GM19468 (cell line): ENCODE measurements at regions not wholly inside any gene's neighbourhood (a gene's known extent, or its start where the extent isn't known, plus 50 kb on each side); places are given as distances from the start of the nearest gene placed in this dataset.
"Not testable (repeated sequence)": the region's sequence is repeated elsewhere in the genome, so short reads cannot be mapped to it uniquely, and the experiment has no call there.

Source experiments
- ATAC-seq: cut with Tn5 transposase; IDR thresholded peaks from one replicate; pipeline ENCODE4 v1.9.1; 2021; ENCODE audit warnings: mild to moderate bottlenecking, moderate library complexity, moderate number of reproducible peaks; ENCODE audit not compliant: unreplicated experiment; ENCODE audit errors: extremely low read depth

DNA sequence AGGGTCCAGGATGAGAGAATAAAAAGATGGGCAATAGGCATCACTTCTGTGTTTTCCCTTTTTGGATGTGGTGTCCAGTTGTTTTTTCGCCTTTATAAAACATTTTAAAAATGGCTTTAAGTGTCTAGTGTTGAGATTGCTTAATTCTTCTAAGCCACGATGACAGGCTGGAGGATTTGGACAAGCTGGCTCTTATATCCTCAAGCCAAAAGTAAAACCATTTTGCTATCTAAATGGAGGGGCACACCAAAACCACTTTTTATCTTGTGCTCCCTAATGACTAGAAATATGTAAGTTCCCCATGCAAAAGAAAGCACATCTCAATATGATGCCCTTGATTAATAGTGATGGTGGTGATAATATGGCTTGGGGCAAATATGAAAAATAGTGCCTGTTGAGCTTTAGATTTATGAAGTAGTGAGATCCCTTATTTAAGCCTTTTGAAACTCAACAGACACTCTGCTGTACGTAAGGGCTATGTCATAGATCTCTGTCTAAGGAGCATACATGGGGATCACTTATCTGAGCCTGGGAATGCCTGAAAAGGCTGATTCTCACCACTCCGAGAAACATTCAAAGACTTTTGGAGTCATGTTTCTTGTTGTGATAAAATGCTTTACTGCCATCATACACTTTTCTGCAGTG lies 185.5 kb downstream of the KCNS3 start:
- ATAC-seq, result no peak

- no peak for ATAC-seq
Observed at GRCh38 chr2:18062892-18063291, 184.4 kb downstream of the KCNS3 start.

DNA sequence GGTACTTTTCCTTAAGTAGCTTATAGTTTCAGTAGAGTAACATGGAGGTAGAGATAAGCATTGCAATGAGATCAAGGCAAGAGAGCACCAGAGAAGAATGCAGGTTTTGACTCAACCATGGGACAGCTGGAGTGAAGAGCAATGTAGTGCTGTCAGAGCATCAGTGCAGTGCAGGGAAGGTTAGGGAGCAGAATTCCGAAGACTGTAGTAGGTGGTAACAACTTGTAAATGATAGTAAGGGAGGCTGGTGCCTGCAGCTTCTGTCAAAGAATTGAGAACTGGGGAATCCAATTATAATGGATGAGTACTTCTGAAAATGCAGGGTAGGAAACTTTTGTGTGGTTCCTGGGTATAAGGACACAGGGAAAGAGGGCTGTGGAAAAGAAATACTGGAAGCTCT lies 183.2 kb downstream of the KCNS3 start:
- no peak for ATAC-seq

- ATAC-seq, result no peak
Observed at GRCh38 chr2:18057657-18058056, 179.2 kb downstream of the KCNS3 start.

DNA sequence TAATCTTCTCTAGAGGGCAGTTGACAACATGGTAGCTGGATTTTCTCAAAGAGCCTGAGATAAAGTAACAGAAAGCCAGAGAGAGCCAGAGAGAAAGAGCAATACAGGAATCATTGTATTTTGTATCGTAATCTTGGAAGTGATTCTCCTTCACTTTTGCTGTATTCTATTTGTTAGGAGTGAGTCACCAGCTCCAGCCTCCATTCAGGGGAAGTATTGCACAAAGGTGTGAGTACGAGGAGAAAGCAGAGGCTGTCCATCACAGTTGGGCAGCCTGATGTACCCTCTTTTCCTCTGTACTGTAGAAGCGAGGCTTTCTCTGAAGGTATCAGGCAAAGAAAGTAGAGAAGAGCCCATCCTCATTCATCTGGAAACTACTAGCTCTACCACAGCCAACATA lies 176.8 kb downstream of the KCNS3 start:
- ATAC-seq, result no peak

- no peak for ATAC-seq
Observed at GRCh38 chr2:18050001-18050400, 171.5 kb downstream of the KCNS3 start.

DNA sequence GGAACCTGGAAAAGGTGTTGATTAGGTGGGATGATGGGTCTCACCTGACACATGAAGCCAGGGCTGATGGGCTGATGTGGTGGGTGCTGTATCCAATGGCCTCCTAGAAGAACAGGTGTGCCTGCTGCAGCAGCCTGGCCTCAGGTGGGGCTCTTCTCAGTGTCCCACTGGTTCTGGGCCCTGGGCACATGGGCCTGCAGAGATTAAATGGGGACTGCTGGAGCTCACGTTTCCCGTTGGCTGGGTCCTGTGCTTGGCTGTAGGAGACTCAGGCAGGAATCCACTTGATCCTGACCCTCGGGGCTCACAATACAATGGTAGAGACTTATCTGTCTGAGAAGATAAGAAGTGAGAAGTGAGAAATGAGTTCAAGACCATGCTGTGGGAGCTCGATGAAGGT lies 170.9 kb downstream of the KCNS3 start:
- ATAC-seq, result no peak

DNA sequence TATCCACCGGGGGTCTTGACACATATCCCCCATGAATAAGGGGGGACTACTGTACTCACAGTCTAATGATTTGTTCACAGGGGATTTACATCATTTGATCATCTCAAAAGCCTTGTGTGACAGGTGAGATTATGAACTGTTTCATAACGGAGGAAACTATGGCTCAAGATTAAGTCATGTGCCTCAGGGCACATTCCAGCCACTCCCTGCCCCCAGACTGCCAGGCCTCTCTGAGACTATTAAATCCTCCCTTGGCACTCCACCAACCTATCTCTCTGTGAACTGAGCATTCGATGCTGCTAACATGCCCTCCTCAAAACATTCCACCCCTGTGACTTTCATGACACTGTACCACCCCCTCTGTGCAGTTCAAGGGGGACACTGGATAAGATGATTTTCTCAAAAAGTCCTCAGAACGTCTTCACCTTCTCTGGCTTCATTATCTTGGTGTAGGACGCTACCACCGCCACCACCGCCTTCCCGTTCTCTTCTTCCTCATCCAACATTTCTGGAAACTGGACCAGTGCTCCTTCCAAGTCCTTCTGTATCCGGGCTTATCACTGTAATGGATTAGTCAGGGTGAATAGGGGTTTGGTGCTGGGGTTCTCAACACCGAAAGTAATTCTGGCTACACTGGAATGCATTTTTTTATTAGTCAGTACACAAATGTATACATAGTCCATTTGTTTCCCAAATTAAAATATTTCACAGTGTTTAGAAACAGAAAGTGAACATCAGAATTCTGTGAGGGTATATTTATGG lies 169.6 kb downstream of the KCNS3 start:
- ATAC-seq, result no peak

- no peak for ATAC-seq
Observed at GRCh38 chr2:18047213-18047611, 168.7 kb downstream of the KCNS3 start.

DNA sequence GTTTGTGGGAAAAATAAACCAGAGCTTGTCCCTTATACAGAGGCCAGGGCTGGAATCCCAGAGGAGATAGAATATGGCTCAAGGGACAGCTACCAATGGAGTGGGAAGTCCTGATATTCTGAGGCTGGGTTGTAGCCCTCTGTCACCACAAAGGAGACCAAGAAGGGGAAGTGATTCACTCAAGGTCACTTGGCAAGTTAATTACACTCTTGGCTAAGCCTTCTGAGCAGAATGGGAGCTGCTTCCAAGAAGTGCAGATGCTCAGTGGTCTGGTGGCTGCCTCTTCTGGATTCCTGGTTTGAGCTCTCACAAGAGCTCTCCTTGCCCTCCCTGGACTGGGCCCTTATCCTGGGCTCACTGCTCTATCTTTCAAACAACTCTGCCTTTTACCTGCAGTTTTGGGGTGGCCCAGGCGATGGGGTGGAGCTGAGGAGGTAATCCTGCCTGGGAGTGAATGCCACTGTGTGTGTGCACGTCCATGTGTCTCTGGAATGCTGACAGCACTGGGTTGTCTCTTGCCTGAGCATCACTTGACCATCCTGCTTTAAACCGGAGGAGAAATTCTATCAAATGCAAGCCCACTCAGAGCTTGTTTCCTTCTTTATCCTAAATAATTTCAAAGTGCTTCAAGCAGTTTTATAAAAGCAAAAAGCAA lies 168.2 kb downstream of the KCNS3 start:
- ATAC-seq, result no peak

GRCh38 chr2:18046017-18046416 lies 167.6 kb downstream of the KCNS3 start:
- ATAC-seq, result no peak

- no peak for ATAC-seq
Observed at GRCh38 chr2:18045230-18045629, 166.8 kb downstream of the KCNS3 start.

- ATAC-seq, result not testable (repeated sequence)
Observed at GRCh38 chr2:18017381-18017780, 138.9 kb downstream of the KCNS3 start.

DNA sequence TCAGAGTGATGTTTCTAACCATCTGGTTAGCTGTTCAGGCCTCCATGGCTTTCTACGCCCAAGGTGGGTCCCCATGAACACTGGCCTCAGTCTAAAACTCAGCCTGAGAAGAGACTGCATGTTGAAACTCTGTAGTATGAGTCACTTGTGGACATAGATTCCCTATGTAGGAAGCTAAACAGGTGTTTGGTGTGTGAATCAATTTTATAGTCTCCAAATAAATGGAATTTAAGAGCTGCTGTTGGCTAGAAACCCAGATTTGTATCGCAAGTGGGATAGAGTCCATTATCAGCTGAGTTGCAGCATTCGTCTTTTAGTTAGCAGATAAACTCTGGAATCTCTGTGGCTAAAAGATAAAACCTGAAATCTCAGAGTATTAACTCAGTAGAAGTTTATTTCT lies 131.4 kb downstream of the KCNS3 start:
- no peak for ATAC-seq

DNA sequence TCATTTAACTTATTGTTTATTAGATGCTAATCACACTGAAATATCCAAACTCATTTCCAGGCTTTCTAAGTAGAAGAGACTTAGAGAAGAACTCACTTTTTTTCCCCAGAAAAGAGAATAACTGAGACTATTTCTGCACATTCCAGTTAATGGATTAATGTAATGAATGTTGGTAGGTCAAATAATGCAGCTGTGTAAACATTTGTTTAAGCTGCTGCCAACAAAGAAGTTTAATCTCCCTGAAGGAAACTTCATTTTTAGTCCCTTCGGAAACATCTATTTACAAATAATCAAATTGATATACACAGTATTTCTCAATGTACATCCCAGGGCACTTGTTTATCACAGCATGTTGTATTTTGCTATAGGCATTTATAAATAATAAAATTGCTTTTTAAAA lies 126.9 kb downstream of the KCNS3 start:
- ATAC-seq, result no peak

GRCh38 chr2:18001671-18002070 lies 123.2 kb downstream of the KCNS3 start:
- ATAC-seq, result no peak

GRCh38 chr2:17996978-17997377 lies 118.5 kb downstream of the KCNS3 start:
- no peak for ATAC-seq

GRCh38 chr2:17995593-17995992 lies 117.1 kb downstream of the KCNS3 start:
- ATAC-seq, result no peak
